Activated naive CD4-positive, alpha-beta T cell treated with anti-CD3 and anti-CD28 coated beads, Interleukin-2, amount 50 U/mL, for 24 hours (primary cell): ENCODE measurements at regions not wholly inside any gene's neighbourhood (a gene's known extent, or its start where the extent isn't known, plus 50 kb on each side); places are given as distances from the start of the nearest gene placed in this dataset.

ENCODE experiments used
- H3K27ac Mint-ChIP-seq: one replicate; pipeline ENCODE4 v1.8.0; 2021; ENCODE audit warnings: mild to moderate bottlenecking, mixed read lengths
- H3K27me3 Mint-ChIP-seq: one replicate; pipeline ENCODE4 v1.8.0; 2021; ENCODE audit warnings: mixed read lengths
- H3K36me3 Mint-ChIP-seq: one replicate; pipeline ENCODE4 v1.8.0; 2021; ENCODE audit warnings: mixed read lengths
- H3K4me1 Mint-ChIP-seq: one replicate; pipeline ENCODE4 v1.8.0; 2021; ENCODE audit warnings: mixed read lengths
- H3K4me3 Mint-ChIP-seq: one replicate; pipeline ENCODE4 v1.8.0; 2021; ENCODE audit warnings: mild to moderate bottlenecking, mixed read lengths
- H3K9me3 Mint-ChIP-seq: one replicate; pipeline ENCODE4 v1.8.0; 2021; ENCODE audit warnings: mixed read lengths

DNA sequence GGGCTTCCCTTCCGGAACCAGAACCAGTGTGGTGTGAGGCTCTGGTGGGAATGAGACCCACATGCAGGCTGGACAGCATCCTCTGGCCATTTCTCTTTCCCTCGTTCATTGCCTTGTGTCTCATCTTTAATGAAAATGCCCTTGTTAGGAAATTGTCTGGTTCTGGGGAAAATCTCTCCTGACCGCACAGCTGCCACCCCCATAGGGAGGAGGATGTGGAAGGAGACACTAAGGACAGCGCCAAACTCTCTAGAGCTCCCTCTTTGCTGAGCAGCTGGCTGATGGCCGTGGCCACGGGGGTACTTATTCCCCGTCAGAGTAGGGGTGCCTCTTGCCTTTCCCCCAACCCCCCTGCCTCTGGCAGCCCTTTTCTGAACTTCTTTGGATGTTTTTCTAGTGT lies 297.6 kb upstream of the C2CD4B start:
- Mint-ChIP-seq H3K27me3 (peaks cover 4% of the 10 kb centered on the region), H3K9me3 (no peaks in the 10 kb centered on the region), H3K36me3 (no peaks in the 10 kb centered on the region)

GRCh38 chr15:62464705-62465104 lies 299.6 kb upstream of the C2CD4B start:
- Mint-ChIP-seq H3K27me3 (peaks cover 4% of the 10 kb centered on the region), H3K4me3 (no peak overlapping the region), H3K4me1 (no peaks in the 10 kb centered on the region), H3K9me3 (no peaks in the 10 kb centered on the region), H3K27ac (no peak overlapping the region), H3K36me3 (no peaks in the 10 kb centered on the region)

More for the DNA sequence above, 297.6 kb upstream of the C2CD4B start:
- no peak overlapping the region for H3K27ac Mint-ChIP-seq
- no peaks in the 10 kb centered on the region for H3K4me1 Mint-ChIP-seq
- no peak overlapping the region for H3K4me3 Mint-ChIP-seq

- Mint-ChIP-seq H3K27me3 (peaks cover 4% of the 10 kb centered on the region), H3K27ac (no peak overlapping the region), H3K9me3 (no peaks in the 10 kb centered on the region), H3K36me3 (no peaks in the 10 kb centered on the region), H3K4me1 (no peaks in the 10 kb centered on the region), H3K4me3 (no peak overlapping the region)
Observed at GRCh38 chr15:62465173-62465572, 300.1 kb upstream of the C2CD4B start.

DNA sequence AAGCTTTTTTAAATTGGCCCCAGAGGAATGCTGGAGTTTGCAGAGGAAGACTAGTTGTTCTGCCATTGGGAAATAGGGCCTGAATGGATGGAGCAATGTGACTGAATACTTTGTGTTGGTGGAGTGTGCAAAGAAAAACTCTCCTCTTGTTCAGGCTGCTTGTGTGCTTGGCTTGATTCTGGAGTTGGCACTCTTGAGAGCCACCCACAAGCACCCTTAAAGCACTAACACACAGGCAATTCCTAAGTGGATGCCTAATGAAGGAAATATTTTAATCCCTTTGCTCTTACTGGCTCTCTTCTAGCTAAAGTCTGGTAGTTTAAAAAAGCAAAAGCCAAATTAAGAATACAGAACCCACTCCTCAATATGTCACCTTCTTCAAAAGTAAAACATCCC lies 304.4 kb upstream of the C2CD4B start:
- Mint-ChIP-seq H3K4me1 (no peaks in the 10 kb centered on the region), H3K36me3 (no peaks in the 10 kb centered on the region), H3K27me3 (peaks cover 4% of the 10 kb centered on the region), H3K4me3 (no peak overlapping the region), H3K27ac (no peak overlapping the region), H3K9me3 (no peaks in the 10 kb centered on the region)

DNA sequence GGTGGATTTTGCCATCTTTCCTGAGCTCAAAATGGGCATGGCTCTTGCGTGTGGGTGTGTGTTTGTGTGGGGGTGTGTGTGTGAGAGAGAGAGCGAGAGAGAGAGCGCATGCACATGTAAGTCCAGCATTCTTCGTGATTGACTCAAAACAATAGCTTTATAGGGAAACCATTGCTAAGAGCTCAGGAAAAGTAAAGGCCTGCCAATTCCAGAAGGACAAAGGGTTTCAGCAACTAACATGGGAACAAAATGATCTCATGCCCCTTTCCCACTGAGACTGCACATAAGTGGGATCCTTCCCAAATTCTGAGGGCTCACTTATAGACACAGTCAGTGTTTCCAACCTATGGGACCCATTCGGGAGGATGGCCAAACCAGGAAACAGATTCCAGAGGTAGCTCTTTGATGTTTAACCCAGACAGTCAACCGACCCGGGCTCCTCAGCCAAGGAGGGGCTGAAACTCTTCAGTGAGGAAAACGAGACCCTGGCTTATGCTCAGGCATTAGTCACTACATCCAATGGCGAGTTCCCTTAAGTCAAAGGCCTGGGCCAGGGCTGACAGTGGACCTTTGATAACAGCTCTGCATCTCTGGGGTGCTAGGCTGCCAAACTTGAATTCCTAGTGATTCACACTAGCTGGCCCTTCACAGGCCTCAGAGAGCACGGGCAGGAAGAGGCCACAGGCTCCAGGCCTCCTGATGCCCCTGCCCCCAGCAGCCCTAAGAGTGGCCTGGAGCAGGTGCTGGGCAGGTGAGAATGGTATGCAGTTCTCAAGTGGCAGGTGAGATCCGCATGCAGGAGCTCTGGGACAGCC lies 305.0 kb upstream of the C2CD4B start:
- Mint-ChIP-seq H3K4me1 (no peaks in the 10 kb centered on the region), H3K9me3 (no peaks in the 10 kb centered on the region), H3K4me3 (no peak overlapping the region), H3K27me3 (peaks cover 2% of the 10 kb centered on the region), H3K36me3 (no peaks in the 10 kb centered on the region), H3K27ac (no peak overlapping the region)

DNA sequence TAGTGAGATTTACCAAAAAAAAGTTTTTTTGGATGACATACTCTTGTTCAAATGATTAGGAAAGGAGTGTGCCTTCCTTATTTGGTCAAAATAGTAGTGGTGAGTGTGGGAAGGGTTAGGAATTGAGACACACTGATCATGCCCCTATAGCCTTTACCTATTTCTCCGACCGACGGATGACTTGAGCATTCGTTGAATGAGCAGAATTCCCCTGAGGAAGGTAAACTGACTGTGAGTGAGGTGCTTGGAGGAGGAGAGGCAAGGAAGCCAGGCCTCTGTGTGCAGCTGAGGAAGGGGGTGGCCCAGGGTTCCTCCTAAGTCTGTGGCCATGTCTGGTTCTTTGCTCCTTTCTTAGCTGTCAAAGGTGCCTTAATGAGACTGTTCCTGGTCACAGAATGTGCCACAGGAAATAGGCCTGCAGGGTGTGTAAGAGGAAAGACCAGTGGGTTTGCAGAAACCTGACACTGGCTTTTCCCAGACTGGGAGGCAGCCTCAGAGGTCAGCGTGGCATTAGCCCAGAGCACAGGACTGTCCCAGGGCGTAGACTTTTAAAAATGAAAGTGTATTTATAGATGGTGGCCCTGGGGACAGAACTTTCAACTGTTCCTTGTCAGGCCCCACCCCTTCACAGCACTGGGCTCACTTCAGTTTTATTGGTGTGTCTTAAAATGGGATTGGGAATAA lies 307.7 kb upstream of the C2CD4B start:
- Mint-ChIP-seq H3K9me3 (no peaks in the 10 kb centered on the region), H3K27me3 (no peaks in the 10 kb centered on the region), H3K4me1 (no peaks in the 10 kb centered on the region)

GRCh38 chr15:62474021-62474770 lies 309.1 kb upstream of the C2CD4B start:
- Mint-ChIP-seq H3K27ac (no peak overlapping the region), H3K4me3 (no peak overlapping the region), H3K4me1 (no peaks in the 10 kb centered on the region), H3K9me3 (no peaks in the 10 kb centered on the region), H3K27me3 (no peaks in the 10 kb centered on the region), H3K36me3 (no peaks in the 10 kb centered on the region)

More for the DNA sequence above, 307.7 kb upstream of the C2CD4B start:
- Mint-ChIP-seq H3K36me3 (no peaks in the 10 kb centered on the region), H3K27ac (no peak overlapping the region), H3K4me3 (no peak overlapping the region)

DNA sequence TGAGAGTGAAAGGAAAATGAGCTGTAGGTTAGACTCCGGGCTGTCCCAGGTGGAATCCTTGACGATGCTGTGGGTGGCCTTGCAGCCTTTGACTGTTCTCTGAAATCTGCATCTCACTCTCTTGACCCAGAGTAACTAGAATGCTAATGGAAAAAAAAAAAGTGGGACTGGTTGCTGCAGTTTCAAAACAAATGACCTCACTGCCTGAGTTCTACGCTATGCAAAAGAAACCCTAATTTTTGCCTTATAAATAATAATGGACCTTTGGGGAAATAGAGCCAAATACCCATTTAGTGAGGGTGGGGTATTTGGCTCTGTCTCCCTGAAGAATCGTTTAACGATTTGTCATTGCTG lies 309.7 kb upstream of the C2CD4B start:
- Mint-ChIP-seq H3K27me3 (no peaks in the 10 kb centered on the region), H3K4me3 (no peak overlapping the region), H3K36me3 (no peaks in the 10 kb centered on the region), H3K9me3 (no peaks in the 10 kb centered on the region), H3K27ac (no peak overlapping the region), H3K4me1 (no peaks in the 10 kb centered on the region)

GRCh38 chr15:62475591-62475990 lies 310.5 kb upstream of the C2CD4B start:
- no peak overlapping the region for H3K27ac Mint-ChIP-seq
- H3K36me3 Mint-ChIP-seq, result no peaks in the 10 kb centered on the region
- no peaks in the 10 kb centered on the region for H3K27me3 Mint-ChIP-seq
- H3K9me3 Mint-ChIP-seq, result no peaks in the 10 kb centered on the region
- H3K4me1 Mint-ChIP-seq, result no peaks in the 10 kb centered on the region
- H3K4me3 Mint-ChIP-seq, result no peak overlapping the region

DNA sequence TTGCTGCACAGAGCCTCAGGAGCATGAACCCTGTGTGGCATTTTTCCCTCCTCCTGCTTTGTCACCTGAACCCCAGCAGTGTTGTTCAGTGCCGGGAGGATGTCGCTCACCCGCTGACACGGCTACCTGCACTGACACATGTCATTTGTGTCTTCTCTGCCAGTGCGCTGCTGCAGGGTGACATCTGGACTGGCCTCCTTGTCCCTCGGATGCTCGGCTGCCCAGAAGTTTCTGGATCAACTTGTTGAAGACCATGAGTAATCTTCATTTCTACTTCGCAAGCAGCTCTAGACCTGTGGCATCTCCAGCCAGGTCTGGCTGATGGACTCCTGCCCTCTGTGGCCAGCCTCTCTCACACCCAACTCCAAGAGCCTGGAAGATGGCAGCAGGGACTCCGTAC lies 311.1 kb upstream of the C2CD4B start:
- Mint-ChIP-seq H3K9me3 (no peaks in the 10 kb centered on the region), H3K4me3 (no peak overlapping the region), H3K36me3 (no peaks in the 10 kb centered on the region), H3K4me1 (no peaks in the 10 kb centered on the region), H3K27me3 (no peaks in the 10 kb centered on the region), H3K27ac (no peak overlapping the region)

- Mint-ChIP-seq H3K36me3 (no peaks in the 10 kb centered on the region), H3K4me3 (no peak overlapping the region), H3K27me3 (no peaks in the 10 kb centered on the region), H3K27ac (no peak overlapping the region), H3K4me1 (no peaks in the 10 kb centered on the region), H3K9me3 (no peaks in the 10 kb centered on the region)
Observed at GRCh38 chr15:62477929-62478328, 312.8 kb upstream of the C2CD4B start.

GRCh38 chr15:62482785-62483429 lies 317.8 kb upstream of the C2CD4B start:
- H3K27me3 Mint-ChIP-seq, result no peaks in the 10 kb centered on the region
- no peaks in the 10 kb centered on the region for H3K9me3 Mint-ChIP-seq
- no peaks in the 10 kb centered on the region for H3K4me1 Mint-ChIP-seq
- no peaks in the 10 kb centered on the region for H3K36me3 Mint-ChIP-seq
- no peak overlapping the region for H3K27ac Mint-ChIP-seq
- H3K4me3 Mint-ChIP-seq, result no peak overlapping the region

DNA sequence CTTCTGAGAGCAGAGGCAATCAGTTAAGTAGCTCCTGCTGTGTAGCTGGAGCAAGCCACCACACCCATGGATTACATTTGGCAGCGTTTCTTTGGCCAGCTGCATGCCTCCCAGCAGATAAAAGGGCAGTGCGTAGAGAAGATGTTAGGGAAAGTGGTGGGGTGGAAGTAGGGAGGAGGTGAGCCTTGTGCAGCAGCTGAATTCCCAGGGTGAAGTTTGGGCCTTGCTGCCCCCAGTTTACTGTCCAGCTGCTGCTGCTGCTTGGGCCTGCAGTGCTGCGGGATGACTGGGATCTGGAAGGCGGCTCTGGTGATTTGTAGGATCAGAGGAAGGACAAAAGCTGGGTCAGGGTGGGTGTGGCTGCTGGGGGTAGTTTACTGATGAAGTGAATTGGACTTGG lies 318.7 kb upstream of the C2CD4B start:
- Mint-ChIP-seq H3K4me3 (no peak overlapping the region), H3K4me1 (no peaks in the 10 kb centered on the region), H3K27ac (no peak overlapping the region), H3K36me3 (no peaks in the 10 kb centered on the region), H3K9me3 (no peaks in the 10 kb centered on the region), H3K27me3 (no peaks in the 10 kb centered on the region)

- Mint-ChIP-seq H3K4me3 (no peak overlapping the region), H3K9me3 (no peaks in the 10 kb centered on the region), H3K27ac (no peak overlapping the region), H3K4me1 (no peaks in the 10 kb centered on the region), H3K36me3 (no peaks in the 10 kb centered on the region), H3K27me3 (peaks cover 3% of the 10 kb centered on the region)
Observed at GRCh38 chr15:62485170-62485720, 320.2 kb upstream of the C2CD4B start.

GRCh38 chr15:62486041-62486440 lies 321.0 kb upstream of the C2CD4B start:
- Mint-ChIP-seq H3K27me3 (peaks cover 3% of the 10 kb centered on the region), H3K27ac (no peak overlapping the region), H3K36me3 (no peaks in the 10 kb centered on the region), H3K9me3 (no peaks in the 10 kb centered on the region), H3K4me3 (no peak overlapping the region), H3K4me1 (no peaks in the 10 kb centered on the region)
